ENCODE measurements at regions not wholly inside any gene's neighbourhood (a gene's known extent, or its start where the extent isn't known, plus 50 kb on each side); places are given as distances from the start of the nearest gene placed in this dataset.
"Not testable (repeated sequence)": the region's sequence is repeated elsewhere in the genome, so short reads cannot be mapped to it uniquely, and the experiment has no call there.

DNA sequence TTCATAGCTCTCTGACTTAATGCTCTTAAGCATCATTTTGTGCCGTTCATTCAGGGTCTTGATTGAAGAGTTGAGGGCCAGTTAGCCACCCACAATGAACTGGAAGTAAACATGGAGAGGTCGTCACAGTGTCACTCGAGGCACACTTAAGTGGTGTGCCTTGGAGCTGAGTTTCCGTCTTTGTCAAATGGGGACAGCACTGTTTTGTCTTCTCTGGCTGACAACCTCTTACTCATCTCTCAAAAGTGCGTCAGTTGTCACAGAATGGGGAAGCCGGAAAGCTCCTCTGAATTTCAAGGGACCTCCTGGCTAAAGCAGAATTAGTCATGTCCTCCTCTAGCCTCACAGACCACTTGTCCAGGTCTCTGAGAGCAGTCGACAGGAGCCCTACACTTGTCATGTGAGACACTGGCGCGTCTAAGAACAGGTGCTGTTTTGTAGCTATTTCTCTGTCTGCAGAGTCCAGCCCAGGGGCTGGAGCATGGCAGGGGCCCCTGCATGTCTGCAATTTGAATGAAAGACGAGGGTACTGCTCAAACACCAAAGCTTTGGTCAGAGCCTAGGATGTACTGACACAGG is 231.5 kb downstream of the NPIPA7 start:
- TF ChIP-seq, protein P1, sequence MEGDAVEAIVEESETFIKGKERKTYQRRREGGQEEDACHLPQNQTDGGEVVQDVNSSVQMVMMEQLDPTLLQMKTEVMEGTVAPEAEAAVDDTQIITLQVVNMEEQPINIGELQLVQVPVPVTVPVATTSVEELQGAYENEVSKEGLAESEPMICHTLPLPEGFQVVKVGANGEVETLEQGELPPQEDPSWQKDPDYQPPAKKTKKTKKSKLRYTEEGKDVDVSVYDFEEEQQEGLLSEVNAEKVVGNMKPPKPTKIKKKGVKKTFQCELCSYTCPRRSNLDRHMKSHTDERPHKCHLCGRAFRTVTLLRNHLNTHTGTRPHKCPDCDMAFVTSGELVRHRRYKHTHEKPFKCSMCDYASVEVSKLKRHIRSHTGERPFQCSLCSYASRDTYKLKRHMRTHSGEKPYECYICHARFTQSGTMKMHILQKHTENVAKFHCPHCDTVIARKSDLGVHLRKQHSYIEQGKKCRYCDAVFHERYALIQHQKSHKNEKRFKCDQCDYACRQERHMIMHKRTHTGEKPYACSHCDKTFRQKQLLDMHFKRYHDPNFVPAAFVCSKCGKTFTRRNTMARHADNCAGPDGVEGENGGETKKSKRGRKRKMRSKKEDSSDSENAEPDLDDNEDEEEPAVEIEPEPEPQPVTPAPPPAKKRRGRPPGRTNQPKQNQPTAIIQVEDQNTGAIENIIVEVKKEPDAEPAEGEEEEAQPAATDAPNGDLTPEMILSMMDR (IDR thresholded peaks at IDR 0.05): not testable (repeated sequence)
- TF ChIP-seq POLR2A (IDR thresholded peaks at IDR 0.05): not testable (repeated sequence)

All from uterus (tissue), 2 donors.